IMR-90 (cell line): ENCODE measurements at regions not wholly inside any gene's neighbourhood (a gene's known extent, or its start where the extent isn't known, plus 50 kb on each side); places are given as distances from the start of the nearest gene placed in this dataset.

ENCODE experiments used
- ATAC-seq: fragments of 200-7000 bp; cut with Tn5 transposase; 2 replicates; pipeline ENCODE4 v1.9.1; 2020; ENCODE audit warnings: low read depth, mild to moderate bottlenecking, moderate library complexity
- BruUV-seq: library from RNA; stranded (reverse); fragments of 400-500 nt; replicated peaks from 2 replicates; lab custom pipeline; 2021; lab: Mats Ljungman, UMichigan
- CTCF ChIA-PET: fragments of 300-600 bp; formaldehyde crosslinking; extraction: SDS; loops from one replicate; lab custom pipeline; 2021; ENCODE audit warnings: antibody characterized with exemption; lab: Yijun Ruan, JAX
- POLR2A ChIA-PET: fragments of 300-600 bp; sonication (Branson Sonifier 250); formaldehyde crosslinking; loops from one replicate; lab custom pipeline; 2022; ENCODE audit warnings: antibody characterized with exemption; ENCODE audit not compliant: unreplicated experiment; lab: Charles Lee
- DNase-seq: peaks from one replicate; pipeline ENCODE4 v3.0.0; 2013
- H2AFZ ChIP-seq: replicated peaks from 2 replicates; pipeline ENCODE3; 2013; ENCODE audit warnings: low read length, mild to moderate bottlenecking; ENCODE audit not compliant: poor library complexity
- H2AK5ac ChIP-seq: 2 replicates; pipeline ENCODE4 v1.6.1; 2013; ENCODE audit warnings: low read depth, low read length, inconsistent platforms
- H2AK9ac ChIP-seq: replicated peaks from 2 replicates; pipeline ENCODE3; 2013; ENCODE audit warnings: mild to moderate bottlenecking, low read depth, low read length, moderate library complexity; ENCODE audit not compliant: poor library complexity
- H2BK120ac ChIP-seq: 2 replicates; pipeline ENCODE4 v1.6.1; 2013; ENCODE audit warnings: low read depth, low read length, inconsistent platforms
- H2BK15ac ChIP-seq: 3 replicates; pipeline ENCODE4 v1.6.1; 2013; ENCODE audit warnings: low read depth, low read length, inconsistent platforms
- H2BK20ac ChIP-seq: 2 replicates; pipeline ENCODE4 v1.6.1; 2013; ENCODE audit warnings: low read depth, mild to moderate bottlenecking, inconsistent platforms, low read length, moderate library complexity
- H2BK5ac ChIP-seq: 2 replicates; pipeline ENCODE4 v1.6.1; 2013; ENCODE audit warnings: mild to moderate bottlenecking, low read depth, low read length, inconsistent platforms; ENCODE audit not compliant: poor library complexity, severe bottlenecking
- H3K14ac ChIP-seq: replicated peaks from 2 replicates; pipeline ENCODE4 v1.6.1; 2013; ENCODE audit warnings: low read depth, low read length, inconsistent platforms
- H3K18ac ChIP-seq: 2 replicates; pipeline ENCODE4 v1.6.1; 2013; ENCODE audit warnings: low read depth, low read length, control low read depth
- H3K23ac ChIP-seq: 2 replicates; pipeline ENCODE4 v1.6.1; 2013; ENCODE audit warnings: low read depth, low read length, inconsistent platforms
- H3K27ac ChIP-seq: 2 replicates; pipeline ENCODE4 v1.5.1; 2013; ENCODE audit warnings: mild to moderate bottlenecking, control low read depth, low read length; ENCODE audit not compliant: insufficient read depth
- H3K27me3 ChIP-seq: 2 replicates; pipeline ENCODE4 v1.6.1; 2013; ENCODE audit warnings: low read length; ENCODE audit not compliant: control insufficient read depth, insufficient read depth
- H3K36me3 ChIP-seq: 2 replicates; pipeline ENCODE4 v1.6.1; 2013; ENCODE audit warnings: low read length, mixed read lengths; ENCODE audit not compliant: control insufficient read depth, insufficient read depth
- H3K4ac ChIP-seq: 2 replicates; pipeline ENCODE4 v1.6.1; 2013; ENCODE audit warnings: low read depth, low read length, inconsistent platforms
- H3K4me1 ChIP-seq: 2 replicates; pipeline ENCODE4 v1.6.1; 2013; ENCODE audit warnings: low read length, mixed read lengths; ENCODE audit not compliant: control insufficient read depth, insufficient read depth
- H3K4me2 ChIP-seq: 2 replicates; pipeline ENCODE4 v1.6.1; 2013; ENCODE audit warnings: low read depth, mild to moderate bottlenecking, control low read depth, low read length, moderate library complexity
- H3K4me3 ChIP-seq: 2 replicates; pipeline ENCODE4 v1.5.1; 2013; ENCODE audit warnings: low read depth, mild to moderate bottlenecking, control low read depth, low read length, moderate library complexity; ENCODE audit not compliant: insufficient read depth
- H3K56ac ChIP-seq: 2 replicates; pipeline ENCODE4 v1.6.1; 2013; ENCODE audit warnings: low read length, inconsistent platforms; ENCODE audit not compliant: insufficient read depth; ENCODE audit errors: extremely low read depth
- H3K79me1 ChIP-seq, 2 experiments: 2 replicates each; pipeline ENCODE4 v1.6.1; 2013; ENCODE audit warnings: low read length in 2 of 2, inconsistent platforms in 1 of 2, low read depth in 1 of 2
- H3K9ac ChIP-seq: 2 replicates; pipeline ENCODE4 v1.6.1; 2013; ENCODE audit warnings: low read depth, low read length, control low read depth
- H3K9me1 ChIP-seq: 2 replicates; pipeline ENCODE4 v1.6.1; 2013; ENCODE audit warnings: low read length, inconsistent platforms; ENCODE audit not compliant: insufficient read depth
- H3K9me3 ChIP-seq: 2 replicates; pipeline ENCODE4 v1.6.1; 2013; ENCODE audit warnings: low read length; ENCODE audit not compliant: control insufficient read depth, insufficient read depth
- H4K20me1 ChIP-seq: 2 replicates; pipeline ENCODE4 v1.6.1; 2013; ENCODE audit warnings: low read length, inconsistent platforms; ENCODE audit not compliant: insufficient read depth
- H4K5ac ChIP-seq: 2 replicates; pipeline ENCODE4 v1.6.1; 2013; ENCODE audit warnings: mild to moderate bottlenecking, low read depth, low read length, control low read depth
- H4K8ac ChIP-seq, 2 experiments: 2 replicates each; pipeline ENCODE4 v1.6.1; 2013; ENCODE audit warnings: low read depth in 2 of 2, low read length in 2 of 2, control low read depth in 1 of 2, inconsistent platforms in 1 of 2
- H4K91ac ChIP-seq: 2 replicates; pipeline ENCODE4 v1.6.1; 2013; ENCODE audit warnings: low read depth, low read length, inconsistent platforms; ENCODE audit not compliant: insufficient read depth
- NFE2L2 ChIP-seq: fragments of 150-350 bp; IDR thresholded peaks from 2 replicates; pipeline ENCODE4 v1.6.1; 2016; ENCODE audit warnings: low read depth, mild to moderate bottlenecking, low read length
- USF2 ChIP-seq: fragments of 150-350 bp; IDR thresholded peaks from 2 replicates; pipeline ENCODE4 v1.6.1; 2017; ENCODE audit warnings: mild to moderate bottlenecking, antibody characterized with exemption, low read length, low read depth
- dilution Hi-C: fragments of 300-500 bp; cut with HindIII; formaldehyde crosslinking; loops from one replicate; pipeline ENCODE4 v1.14.3; 2018; ENCODE audit warnings: low sequenced_read_pairs; ENCODE audit not compliant: unreplicated experiment
- in situ Hi-C: fragments of 300-500 bp; cut with MboI; formaldehyde crosslinking; loops from 3 replicates; pipeline ENCODE4 v1.14.3; 2019; ENCODE audit warnings: low sequenced_read_pairs, inconsistent platforms, mixed read lengths
- intact Hi-C: fragments of 100-400 bp; cut with micrococcal nuclease; formaldehyde crosslinking; loops from 2 replicates; pipeline ENCODE4 v1.10.0; 2022
- TF ChIP-seq, protein P1 (sequence below): conservative IDR thresholded peaks from 2 replicates; pipeline ENCODE4 v1.5.1; 2012; ENCODE audit warnings: mild to moderate bottlenecking, low read depth, low read length, improper control_type of control experiment

DNA sequence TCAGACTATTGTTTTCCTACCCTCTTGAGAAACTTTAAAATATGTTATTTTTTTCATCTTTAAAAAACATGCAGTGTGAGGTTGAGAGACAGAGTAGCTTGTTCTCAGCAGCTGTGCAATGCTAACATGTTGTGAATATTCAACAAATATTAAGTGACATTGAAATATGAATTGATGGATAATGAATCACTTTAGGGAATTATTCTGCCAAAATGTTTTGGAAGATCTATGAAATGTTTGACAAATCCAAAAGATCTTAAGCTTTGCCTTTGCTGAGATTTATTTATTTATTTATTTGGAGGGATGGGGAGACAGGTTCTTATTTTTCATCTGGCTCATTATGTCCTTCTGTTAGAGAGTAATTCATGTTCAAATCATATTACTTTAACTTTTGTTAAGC is 680.1 kb upstream of the CXADR start:
- BruUV-seq = no TSS peak
- no peaks in the 10 kb centered on the region for H3K79me1 ChIP-seq
- H2BK15ac ChIP-seq = no peak overlapping the region
- TF ChIP-seq NFE2L2 (no peak), USF2 (no peak)
- TF ChIP-seq, protein P1, sequence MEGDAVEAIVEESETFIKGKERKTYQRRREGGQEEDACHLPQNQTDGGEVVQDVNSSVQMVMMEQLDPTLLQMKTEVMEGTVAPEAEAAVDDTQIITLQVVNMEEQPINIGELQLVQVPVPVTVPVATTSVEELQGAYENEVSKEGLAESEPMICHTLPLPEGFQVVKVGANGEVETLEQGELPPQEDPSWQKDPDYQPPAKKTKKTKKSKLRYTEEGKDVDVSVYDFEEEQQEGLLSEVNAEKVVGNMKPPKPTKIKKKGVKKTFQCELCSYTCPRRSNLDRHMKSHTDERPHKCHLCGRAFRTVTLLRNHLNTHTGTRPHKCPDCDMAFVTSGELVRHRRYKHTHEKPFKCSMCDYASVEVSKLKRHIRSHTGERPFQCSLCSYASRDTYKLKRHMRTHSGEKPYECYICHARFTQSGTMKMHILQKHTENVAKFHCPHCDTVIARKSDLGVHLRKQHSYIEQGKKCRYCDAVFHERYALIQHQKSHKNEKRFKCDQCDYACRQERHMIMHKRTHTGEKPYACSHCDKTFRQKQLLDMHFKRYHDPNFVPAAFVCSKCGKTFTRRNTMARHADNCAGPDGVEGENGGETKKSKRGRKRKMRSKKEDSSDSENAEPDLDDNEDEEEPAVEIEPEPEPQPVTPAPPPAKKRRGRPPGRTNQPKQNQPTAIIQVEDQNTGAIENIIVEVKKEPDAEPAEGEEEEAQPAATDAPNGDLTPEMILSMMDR = no peak
- in situ Hi-C loops = no loop called here
- ATAC-seq = no peak
- no peak overlapping the region for H3K18ac ChIP-seq
- intact Hi-C loops = no loop called here
- H2AFZ ChIP-seq = no peak overlapping the region
- no peak overlapping the region for H3K4ac ChIP-seq
- ChIA-PET POLR2A (no interaction called here), CTCF (interaction anchor here (0.6 kb wide), 1 partner anchor 378 kb away, joined by 4 read pairs; no protein-coding TSS in a partner anchor)
- H3K56ac ChIP-seq = no peak overlapping the region
- dilution Hi-C loops = no loop called here
- no peak overlapping the region for H4K5ac ChIP-seq
- H2AK5ac ChIP-seq = no peak overlapping the region
- no peak for DNase-seq
- no peak overlapping the region for H2AK9ac ChIP-seq
- H2BK5ac ChIP-seq = no peak overlapping the region
- H2BK20ac ChIP-seq = no peak overlapping the region
- H3K9ac ChIP-seq = no peak overlapping the region
- H3K36me3 ChIP-seq = no peaks in the 10 kb centered on the region
- H3K4me1 ChIP-seq = peaks cover 2% of the 10 kb centered on the region; the same call in 1 of the 2 replicates
- peaks cover 2% of the 10 kb centered on the region; the same call in 1 of the 2 replicates for H3K9me1 ChIP-seq
- H2BK120ac ChIP-seq = no peak overlapping the region
- H3K27me3 ChIP-seq = no peaks in the 10 kb centered on the region
- no peak overlapping the region for H4K8ac ChIP-seq
- H3K14ac ChIP-seq = no peak overlapping the region
- no peak overlapping the region for H3K4me2 ChIP-seq
- no peak overlapping the region for H3K27ac ChIP-seq
- H4K20me1 ChIP-seq = no peaks in the 10 kb centered on the region
- no peaks in the 10 kb centered on the region for H3K9me3 ChIP-seq
- H3K4me3 ChIP-seq = no peak overlapping the region
- H4K91ac ChIP-seq = no peak overlapping the region
- no peak overlapping the region for H3K23ac ChIP-seq
